HG02678 (cell line): ENCODE measurements at regions not wholly inside any gene's neighbourhood (a gene's known extent, or its start where the extent isn't known, plus 50 kb on each side); places are given as distances from the start of the nearest gene placed in this dataset.
"Not testable (repeated sequence)": the region's sequence is repeated elsewhere in the genome, so short reads cannot be mapped to it uniquely, and the experiment has no call there.

Source experiments
- ATAC-seq: cut with Tn5 transposase; IDR thresholded peaks from one replicate; pipeline ENCODE4 v1.9.1; 2021; ENCODE audit warnings: mild to moderate bottlenecking, moderate library complexity; ENCODE audit not compliant: unreplicated experiment

- ATAC-seq = no peak
These were observed 675.1 kb downstream of the GRXCR1 start for GRCh38 chr4:43567644-43568043.

- no peak for ATAC-seq
These were observed 694.3 kb downstream of the GRXCR1 start for GRCh38 chr4:43586813-43587212.

DNA sequence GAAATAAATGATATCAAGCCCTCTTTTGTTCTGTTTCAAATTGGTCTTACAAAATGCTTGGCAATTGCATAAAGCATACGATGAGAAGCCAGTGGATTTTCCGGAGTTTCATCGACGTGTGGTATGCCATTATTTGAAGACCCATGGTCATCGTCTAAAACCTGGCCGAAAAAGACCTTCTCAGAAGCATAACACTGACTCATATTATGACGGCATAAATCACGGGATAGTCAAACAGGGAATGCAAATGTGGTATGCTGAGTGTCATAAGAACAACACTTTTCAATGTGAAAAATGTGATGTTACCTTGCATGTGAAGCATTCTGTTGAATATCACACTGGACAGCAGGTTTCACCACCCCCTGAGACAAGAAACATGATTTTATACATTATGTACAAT is 695.2 kb downstream of the GRXCR1 start:
- ATAC-seq = no peak

DNA sequence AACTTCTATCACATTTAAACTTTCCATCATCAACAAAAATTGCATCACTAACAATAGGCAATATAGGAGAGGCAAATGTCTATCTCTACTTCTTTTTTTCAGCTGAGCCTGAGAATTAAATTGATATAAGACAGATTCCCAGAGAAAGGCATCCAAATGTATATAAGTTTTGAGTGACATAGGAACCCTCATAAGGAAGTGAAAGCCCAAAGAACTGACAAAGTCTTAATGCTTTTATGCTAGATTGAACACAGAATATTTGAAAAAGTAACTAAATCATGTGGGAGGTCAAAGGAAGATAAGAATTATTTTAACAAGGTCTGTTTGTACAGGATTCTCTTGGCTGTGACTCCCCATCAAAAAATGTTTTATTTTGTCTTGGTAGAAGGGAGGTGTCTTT is 714.9 kb downstream of the GRXCR1 start:
- no peak for ATAC-seq

DNA sequence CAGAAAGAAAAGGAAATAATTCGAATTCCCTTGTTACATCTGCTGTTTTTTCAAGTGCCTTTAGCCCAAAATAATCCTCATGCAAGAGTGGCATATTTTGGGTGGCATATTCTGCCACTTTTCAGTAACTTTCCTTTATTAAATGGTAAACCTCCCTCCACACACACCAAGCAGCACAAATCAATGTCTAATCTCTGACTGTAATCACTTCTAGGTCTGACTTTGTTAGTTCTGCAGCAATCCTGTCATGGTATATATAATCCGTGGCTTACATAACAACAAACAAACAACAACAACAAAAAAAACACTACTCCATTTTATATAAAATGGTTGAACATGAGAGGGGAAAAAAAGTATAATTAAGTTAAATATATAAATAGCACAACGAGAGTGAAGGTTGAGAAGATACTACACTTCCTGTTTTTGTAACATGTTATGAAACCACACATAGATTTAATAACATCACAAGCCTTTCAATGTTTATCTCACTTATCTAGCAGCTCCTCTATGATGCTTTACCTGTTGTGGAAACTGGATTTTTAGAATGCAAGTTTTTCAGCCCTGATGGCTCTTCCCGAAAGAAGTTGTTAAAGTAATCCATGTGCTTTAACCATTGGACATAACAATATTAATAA is 715.4 kb downstream of the GRXCR1 start:
- no peak for ATAC-seq

DNA sequence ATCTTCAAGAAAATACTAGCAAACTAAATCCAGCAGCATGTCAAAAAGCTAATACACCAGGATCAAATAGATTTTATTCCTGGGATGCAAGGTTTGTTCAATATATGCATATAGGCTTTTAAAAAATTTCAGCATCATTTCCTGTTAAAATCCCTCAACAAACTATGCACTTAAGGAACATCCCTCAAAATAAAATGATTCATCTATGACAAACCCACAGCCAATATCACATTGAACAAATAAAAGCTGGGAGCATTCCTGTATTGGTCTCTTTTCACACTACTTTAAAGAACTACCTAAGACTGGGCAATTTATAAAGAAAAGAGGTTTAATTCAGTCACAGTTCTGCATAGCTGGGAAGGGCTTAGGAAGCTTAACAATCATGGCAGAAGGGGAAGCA is 726.7 kb downstream of the GRXCR1 start:
- no peak for ATAC-seq

DNA sequence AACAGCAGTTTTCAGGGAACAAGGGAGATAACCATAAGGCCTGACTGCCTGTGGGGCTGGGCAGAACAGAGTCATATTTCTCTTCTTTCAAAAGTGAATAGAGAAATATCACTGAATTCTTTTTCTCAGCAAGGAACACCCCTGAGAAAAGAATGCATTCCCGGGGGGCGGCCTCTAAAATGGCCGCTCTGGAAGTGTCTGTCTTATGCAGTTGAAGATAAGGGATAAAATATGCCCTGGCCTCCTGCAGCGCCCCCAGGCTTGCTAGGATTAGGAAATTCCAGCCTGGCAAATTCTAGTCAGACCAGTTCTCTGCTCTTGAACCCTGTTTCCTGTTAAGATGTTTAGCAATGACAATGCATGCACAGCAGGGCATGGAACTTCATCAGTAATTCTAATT is 745.4 kb downstream of the GRXCR1 start:
- ATAC-seq = not testable (repeated sequence)

DNA sequence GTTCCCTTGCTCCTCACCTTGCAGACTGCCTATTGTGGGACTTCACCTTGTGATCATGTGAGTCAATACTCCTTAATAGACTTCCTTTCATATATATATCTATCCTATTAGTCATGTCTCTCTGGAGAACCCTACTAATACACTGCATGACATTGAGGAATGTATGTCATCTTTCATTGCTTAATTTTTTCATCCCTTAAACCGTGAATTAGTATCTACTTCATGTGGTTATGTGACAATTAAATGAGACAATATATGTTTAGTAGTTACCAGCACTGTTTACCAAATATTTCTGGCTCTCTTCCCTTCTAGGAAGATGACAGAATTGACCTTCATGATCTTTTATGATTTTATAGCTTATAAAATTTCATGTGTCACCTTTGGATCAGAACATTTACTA is 759.5 kb downstream of the GRXCR1 start:
- ATAC-seq = no peak

- ATAC-seq = not testable (repeated sequence)
These were observed 767.0 kb downstream of the GRXCR1 start for GRCh38 chr4:43659547-43659946.

DNA sequence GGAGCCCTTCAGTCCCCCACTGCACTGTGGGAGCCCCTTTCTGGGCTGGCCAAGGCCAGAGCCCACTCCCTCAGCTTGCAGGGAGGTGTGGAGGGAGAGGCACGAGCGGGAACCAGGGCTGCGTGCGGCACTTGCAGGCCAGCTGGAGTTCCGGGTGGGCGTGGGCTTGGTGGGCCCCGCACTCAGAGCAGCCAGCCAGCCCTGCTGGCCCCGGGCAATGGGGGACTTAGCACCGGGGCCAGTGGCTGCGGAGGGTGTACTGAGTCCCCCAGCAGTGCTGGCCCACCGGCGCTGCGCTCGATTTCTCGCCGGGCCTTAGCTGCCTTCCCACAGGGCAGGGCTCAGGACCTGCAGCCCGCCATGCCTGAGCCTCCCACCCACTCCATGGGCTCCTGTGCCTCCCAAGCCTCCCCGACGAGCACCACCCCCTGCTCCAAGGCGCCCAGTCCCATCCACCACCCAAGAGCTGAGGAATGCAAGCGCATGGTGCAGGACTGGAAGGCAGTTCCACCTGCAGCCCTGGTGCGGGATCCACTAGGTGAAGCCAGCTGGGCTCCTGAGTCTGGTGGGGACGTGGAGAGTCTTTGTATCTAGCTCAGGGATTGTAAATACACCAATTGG is 776.2 kb downstream of the KCTD8 start:
- ATAC-seq = not testable (repeated sequence)

DNA sequence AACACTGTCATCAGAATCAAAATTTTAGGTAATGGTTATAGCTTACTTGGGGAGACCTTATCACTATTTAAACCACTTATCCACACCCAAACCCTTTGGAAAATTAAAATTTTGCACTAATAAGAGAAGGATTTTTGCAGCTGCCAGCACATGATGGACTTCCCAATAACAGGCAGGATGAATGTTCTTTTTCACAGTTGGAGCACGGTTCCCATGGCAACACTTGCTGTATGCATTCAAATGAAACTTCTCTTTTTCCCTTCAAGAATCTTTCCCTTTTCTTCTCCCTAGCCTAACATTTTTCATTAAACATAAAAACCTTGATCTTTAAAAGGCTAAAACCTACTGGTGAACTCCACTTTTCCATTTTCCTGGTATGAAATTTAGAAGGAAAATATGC is 768.2 kb downstream of the KCTD8 start:
- no peak for ATAC-seq

- no peak for ATAC-seq
These were observed 766.1 kb downstream of the KCTD8 start for GRCh38 chr4:43682551-43682950.

- no peak for ATAC-seq
These were observed 758.5 kb downstream of the KCTD8 start for GRCh38 chr4:43690116-43690515.

GRCh38 chr4:43693876-43694275 is 754.7 kb downstream of the KCTD8 start:
- no peak for ATAC-seq

DNA sequence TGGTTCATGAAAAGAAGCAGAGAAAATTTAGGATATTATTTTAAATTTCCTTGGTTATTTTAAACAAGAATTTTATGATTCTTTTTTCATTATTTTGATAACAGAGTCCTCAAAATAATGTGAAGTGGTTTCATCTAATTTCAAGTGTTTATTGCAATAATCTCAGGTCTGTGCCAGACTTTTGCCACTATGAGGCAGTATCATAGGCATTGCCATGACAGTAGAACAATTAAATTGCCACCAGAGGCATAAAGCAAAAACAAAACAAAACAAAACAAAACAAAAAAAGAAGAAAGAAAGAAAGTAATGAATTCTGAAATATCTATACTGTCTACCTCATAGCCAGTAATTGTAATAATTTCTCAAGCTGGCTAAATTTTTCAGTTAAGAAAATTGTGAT is 739.2 kb downstream of the KCTD8 start:
- no peak for ATAC-seq

- no peak for ATAC-seq
These were observed 731.8 kb downstream of the KCTD8 start for GRCh38 chr4:43716721-43717395.

DNA sequence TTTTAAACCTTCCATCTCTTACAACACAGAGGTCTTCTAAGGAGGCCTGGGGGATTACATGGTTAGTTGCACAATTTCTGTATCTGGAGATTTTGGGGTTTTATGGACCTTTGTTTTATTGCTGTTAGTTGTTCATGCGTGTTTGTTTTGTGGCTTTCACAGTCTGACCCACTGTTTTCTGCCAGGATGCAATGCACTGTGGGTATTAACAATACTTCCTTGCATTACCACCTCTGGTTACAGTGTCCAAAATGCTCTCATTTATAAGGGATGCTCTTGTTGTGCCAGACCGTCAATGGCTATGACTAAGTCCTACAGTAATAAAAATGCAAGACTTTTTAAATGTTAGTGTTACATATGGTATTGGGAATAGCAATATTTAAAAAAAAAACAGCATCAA is 730.2 kb downstream of the KCTD8 start:
- no peak for ATAC-seq

GRCh38 chr4:43732829-43733426 is 715.7 kb downstream of the KCTD8 start:
- ATAC-seq = no peak

DNA sequence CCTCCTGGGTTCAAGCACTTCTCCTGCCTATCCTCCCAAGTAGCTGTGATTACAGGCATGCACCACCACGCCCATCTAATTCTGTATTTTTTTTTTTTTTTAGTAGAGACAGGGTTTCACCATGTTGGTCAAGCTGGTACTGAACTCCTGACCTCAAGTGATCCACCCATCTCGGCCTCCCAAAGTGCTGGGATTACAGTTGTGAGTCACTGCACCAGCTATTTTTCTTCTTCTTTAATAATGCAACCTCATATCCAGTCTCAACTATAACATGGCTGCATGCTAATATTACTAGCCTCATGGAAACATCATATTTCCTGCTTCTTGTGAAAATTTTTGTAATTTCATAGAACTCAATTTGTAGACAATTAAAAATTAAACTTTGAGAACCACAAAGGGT is 706.5 kb downstream of the KCTD8 start:
- ATAC-seq = no peak

GRCh38 chr4:43754566-43754965 is 694.0 kb downstream of the KCTD8 start:
- no peak for ATAC-seq

- no peak for ATAC-seq
These were observed 691.5 kb downstream of the KCTD8 start for GRCh38 chr4:43757147-43757546.

DNA sequence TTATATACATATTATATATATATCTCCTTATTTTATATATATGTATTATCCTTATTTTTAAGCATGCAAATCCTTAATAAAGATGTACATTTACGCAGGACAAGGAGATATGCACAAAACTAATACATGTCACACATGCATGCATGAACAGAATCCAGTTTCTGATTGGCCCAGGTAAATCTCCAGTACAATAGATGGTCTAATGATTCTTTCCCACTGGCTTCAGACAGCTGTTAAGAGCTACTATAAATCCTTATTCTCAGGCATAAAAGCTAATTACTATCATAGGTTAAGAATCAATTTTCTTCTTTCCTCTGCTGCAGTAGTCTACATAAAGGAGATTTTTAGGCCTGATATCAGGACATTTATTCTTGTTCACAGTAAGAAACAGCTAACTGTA is 689.8 kb downstream of the KCTD8 start:
- ATAC-seq = no peak
